ENCODE measurements at regions not wholly inside any gene's neighbourhood (a gene's known extent, or its start where the extent isn't known, plus 50 kb on each side); places are given as distances from the start of the nearest gene placed in this dataset.
"Not testable (repeated sequence)": the region's sequence is repeated elsewhere in the genome, so short reads cannot be mapped to it uniquely, and the experiment has no call there.

DNA sequence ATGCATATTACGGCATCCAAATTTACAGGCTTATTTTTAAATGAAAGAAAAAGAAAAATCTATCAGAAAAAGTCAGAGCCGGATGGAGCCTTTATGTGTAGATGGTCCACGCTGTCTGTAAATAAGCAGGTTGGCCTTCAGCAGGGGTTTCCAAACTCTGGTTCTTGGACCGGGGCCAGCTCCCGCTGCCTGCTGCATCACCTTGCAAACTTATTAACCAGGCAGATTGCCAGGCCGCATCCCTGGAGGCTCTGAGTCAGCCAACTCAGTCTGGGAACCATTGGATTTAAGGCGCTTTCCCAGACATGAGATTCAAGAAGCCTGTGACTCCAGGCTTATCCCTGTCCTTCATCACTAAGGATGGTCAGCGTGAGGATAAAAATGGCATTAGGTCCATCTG, 212.4 kb downstream of the OPA1 start:
- DNase-seq = no peak

- DNase-seq = no peak
Observed at GRCh38 chr3:193808317-193808716, 215.3 kb downstream of the OPA1 start.

DNA sequence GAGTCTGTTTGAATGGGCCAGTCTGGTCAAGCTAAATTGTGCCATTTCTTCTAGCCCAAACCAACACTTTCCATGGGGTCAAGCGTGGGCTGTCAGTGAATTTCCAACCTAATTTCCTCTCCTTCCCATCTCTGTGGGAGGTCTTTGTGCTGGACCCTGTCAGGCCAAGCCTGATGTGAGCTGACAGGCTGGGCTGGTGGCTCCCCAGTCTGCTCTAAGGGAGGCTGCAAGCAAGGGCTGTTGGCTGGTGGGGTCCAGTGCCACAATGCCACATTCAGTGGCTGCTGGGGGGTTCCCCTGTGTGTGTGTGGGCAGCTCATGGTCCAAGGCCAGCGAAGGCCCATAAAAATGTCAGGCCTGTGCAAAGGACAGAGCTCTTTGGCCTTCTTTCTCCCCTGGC, 216.1 kb downstream of the OPA1 start:
- peak; percentile 75 for DNase-seq

- no peak for DNase-seq
Observed at GRCh38 chr3:193812078-193812725, 219.2 kb downstream of the OPA1 start.

DNA sequence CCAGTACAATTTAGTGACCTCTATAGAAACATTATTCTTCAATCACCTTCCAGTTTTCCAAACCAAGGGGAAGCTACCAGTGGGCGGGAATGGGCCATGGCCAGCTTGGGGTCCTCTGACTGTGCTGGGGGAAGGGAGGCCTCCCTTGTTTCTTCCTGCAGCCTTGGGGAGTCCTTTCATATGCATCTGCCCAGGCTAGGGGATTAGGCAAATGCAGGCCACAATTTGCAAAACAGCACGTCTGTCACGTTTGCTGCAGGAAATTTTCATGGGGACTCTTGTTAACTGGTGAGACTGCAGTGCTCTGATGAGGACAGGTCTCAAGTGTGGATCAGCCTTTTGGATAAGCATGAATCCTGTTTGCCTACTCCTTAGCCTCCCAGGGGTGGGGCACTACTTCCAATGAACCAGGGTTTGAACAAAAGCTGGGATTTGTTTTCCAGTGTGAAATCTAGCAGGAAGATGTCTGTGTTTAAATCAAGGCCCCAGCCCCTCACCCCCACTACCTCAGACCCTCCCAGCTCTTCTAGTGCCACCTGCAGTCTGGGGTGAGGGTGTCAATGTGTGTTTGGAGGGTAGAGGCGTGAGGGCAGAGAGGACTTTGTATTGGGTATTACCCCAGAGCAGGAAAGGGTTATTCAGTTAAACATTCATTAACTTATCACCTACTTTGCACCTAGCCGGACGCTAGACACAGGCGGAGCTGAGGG, 219.9 kb downstream of the OPA1 start:
- no peak for DNase-seq

DNA sequence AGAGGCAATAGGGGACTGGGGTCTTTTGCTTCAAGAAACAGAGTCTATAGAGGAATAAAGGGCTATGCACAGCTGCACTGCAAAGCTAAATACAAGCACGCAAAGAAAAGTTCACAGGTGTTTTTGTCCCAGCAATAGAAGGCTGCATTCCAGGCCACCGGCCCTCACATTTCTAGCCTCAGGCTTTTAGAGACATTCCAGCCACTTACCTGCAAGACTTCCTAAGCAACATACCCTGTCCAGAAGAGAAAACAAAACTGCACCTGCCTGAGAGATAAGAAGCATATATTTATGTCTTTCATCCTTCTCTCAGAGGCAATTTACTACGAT, 220.5 kb downstream of the OPA1 start:
- DNase-seq = no peak

- DNase-seq = no peak
Observed at GRCh38 chr3:193814166-193814892, 221.3 kb downstream of the OPA1 start.

- DNase-seq = no peak
Observed at GRCh38 chr3:193815246-193816027, 222.4 kb downstream of the OPA1 start.

GRCh38 chr3:193816028-193816395, 223.0 kb downstream of the OPA1 start:
- DNase-seq = no peak

- DNase-seq = peak; percentile 91
Observed at GRCh38 chr3:193816656-193817311, 223.8 kb downstream of the OPA1 start.

DNA sequence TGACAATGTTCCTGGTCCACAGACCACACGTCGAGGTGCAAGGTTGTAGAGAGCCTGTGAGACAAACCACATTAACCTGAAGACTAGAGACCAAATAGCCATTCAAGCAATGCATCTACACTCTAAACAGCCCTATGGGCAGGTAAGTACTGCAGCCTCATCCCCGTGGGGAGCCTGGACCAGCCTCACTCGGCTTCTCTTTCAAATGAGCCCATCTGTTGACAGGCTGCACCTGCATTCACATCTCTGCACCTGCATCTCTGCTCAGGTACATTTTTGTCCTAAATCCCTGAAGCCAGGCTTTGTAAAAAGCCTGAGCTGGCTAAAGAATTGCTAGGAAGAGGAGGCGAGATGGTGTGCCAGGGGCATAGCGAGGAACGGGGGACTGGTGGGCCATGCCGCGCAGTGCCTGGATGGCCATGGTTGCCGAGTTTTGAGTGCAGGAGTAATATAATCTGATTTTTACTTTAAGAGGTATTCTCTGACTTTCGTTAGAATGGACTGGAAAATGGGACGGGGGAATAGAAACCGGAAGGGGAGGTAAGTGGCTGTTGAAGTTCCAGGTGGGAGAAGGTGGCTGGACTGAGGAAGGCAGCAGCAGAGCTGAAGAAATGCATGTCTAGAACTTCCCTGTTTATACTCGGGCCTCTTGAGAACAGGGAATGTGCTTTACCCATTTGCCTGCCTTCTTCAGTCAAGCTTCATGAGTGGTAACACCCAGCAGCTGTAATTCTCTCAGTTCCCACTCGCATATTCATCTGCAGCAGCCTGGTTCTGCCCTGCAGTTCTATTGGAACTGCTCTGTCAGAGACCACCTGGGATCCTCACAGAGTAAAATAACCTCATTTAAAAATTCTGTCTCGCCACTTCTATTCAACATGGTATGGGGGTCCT, 226.4 kb downstream of the OPA1 start:
- DNase-seq = no peak

DNA sequence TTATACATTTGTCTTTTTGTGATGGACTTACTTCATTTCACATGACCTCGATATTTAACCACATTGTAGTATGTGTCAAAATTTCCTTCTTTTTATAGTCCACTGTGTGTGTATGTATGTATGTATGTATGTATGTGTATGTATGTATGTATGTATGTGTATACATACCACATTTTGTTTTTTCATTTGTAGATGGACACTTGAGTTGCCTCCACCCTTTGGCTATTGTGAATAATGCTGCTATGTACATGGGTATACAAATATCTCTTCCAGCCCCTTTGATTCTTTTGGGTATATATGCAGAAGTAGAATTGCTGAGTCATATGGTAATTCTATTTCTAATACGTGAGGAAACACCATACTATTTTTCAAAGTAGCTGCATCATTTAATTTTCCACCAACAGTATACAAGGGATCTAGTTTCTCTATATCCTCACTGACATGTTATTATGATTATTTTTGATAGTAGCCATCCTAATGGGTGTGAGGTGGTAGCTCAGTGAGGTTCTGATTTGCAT, 228.2 kb downstream of the OPA1 start:
- no peak for DNase-seq

- DNase-seq = no peak
Observed at GRCh38 chr3:193822492-193823212, 229.6 kb downstream of the OPA1 start.

DNA sequence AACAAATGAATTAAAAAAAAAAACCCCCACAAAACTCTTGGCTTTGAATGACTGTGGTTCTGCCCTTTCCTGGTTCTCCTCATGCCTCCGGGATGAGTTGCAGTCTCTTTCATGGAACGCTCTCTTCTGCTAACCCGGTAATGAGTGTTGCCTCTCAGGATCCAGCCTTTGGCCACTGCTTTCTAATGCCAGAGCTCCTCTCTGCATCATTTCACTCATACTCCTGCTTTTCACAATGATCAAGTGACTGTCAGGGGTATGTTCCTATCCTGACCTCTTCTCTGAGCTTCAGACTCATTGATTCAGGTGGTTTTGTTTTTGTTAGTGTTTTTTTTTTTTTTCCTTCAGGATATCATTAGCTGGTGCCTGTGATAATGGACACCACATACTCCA, 230.2 kb downstream of the OPA1 start:
- DNase-seq = not testable (repeated sequence)

- DNase-seq = no peak
Observed at GRCh38 chr3:193824365-193824764, 231.4 kb downstream of the OPA1 start.

- DNase-seq = no peak
Observed at GRCh38 chr3:193825617-193826016, 232.6 kb downstream of the OPA1 start.

DNA sequence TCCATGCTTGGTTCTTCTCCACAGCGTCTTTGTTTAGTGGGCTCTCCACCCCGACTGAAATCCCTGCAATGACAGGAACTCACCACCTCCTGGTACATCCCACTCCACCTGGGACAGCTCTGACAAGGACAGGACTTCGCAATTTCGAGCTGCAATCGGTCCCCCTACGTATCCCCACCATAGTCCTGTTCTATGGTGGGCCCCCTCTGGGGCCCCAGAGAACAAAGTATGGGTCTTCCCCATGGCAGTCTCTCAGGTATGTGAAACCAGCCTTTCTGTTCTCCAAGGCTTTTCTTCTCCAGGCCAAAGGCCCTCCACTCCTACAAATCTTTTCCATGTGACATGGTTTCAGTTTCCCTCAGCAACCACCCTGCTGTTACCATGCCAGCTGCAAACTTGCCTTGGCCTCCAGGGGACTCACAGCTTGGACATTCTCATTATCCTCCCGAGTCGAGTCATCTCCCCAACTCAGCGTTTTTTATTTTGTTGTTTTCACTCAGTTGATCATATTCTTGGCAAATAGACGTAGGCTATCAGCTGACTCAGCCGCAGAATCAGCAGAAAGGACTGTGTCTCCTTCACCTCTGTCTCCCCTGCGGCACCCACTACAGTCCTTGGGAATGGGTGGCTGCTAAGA, 233.3 kb downstream of the OPA1 start:
- peak; percentile 57 for DNase-seq

- DNase-seq = no peak
Observed at GRCh38 chr3:193827040-193827669, 234.1 kb downstream of the OPA1 start.

GRCh38 chr3:193827871-193828270, 234.9 kb downstream of the OPA1 start:
- DNase-seq = no peak

DNA sequence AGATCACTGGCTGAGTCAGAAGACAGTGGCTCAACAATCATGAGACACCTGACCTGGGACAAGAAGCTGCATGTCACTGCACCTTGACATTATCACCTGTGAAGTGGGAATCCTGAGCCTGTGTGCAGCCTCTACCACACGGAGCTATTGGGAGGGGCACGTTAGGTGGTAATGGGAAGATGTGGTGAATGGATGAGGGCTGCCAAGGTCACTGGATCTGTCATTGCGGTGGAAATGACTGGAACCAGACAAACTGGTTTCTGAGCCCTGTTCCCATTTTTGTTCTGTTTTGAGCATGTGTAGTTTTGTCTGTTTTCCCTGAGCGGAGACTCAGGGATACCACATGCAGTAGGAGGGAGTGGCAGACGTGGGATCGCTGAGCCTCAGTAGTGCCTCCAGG, 235.5 kb downstream of the OPA1 start:
- DNase-seq = no peak

All from eye (tissue), 1 donor.